Liver (tissue), 8 donors: ENCODE measurements at regions not wholly inside any gene's neighbourhood (a gene's known extent, or its start where the extent isn't known, plus 50 kb on each side); places are given as distances from the start of the nearest gene placed in this dataset.

Experiments used
- DNase-seq: peaks from one replicate; pipeline ENCODE4 v3.0.0-alpha.2; 2017; ENCODE audit warnings: low spot score
- H3K27ac ChIP-seq, 2 donors: one replicate each; pipeline ENCODE4 v1.7.0; 2013; ENCODE audit warnings: inconsistent platforms in 2 of 2, low read length in 2 of 2, control low read depth in 1 of 2, low read depth in 1 of 2, mild to moderate bottlenecking in 1 of 2
- H3K27me3 ChIP-seq, 4 donors: one replicate each; pipeline versions ENCODE4 v1.6.1 to v1.7.0; 2013; ENCODE audit warnings: low read length in 3 of 4, inconsistent platforms in 1 of 4, mild to moderate bottlenecking in 1 of 4, moderate library complexity in 1 of 4; ENCODE audit not compliant: control insufficient read depth in 4 of 4, insufficient read depth in 4 of 4
- H3K36me3 ChIP-seq, 4 donors: one replicate each; pipeline versions ENCODE4 v1.6.1 to v1.7.0; 2013; ENCODE audit warnings: low read length in 3 of 4, mild to moderate bottlenecking in 3 of 4, low read depth in 1 of 4, moderate library complexity in 1 of 4; ENCODE audit not compliant: control insufficient read depth in 4 of 4, insufficient read depth in 3 of 4
- H3K4me1 ChIP-seq, 4 donors: one replicate each; pipeline versions ENCODE4 v1.6.1 to v1.7.0; 2013; ENCODE audit warnings: low read length in 3 of 4, mild to moderate bottlenecking in 3 of 4, moderate library complexity in 1 of 4; ENCODE audit not compliant: control insufficient read depth in 4 of 4, insufficient read depth in 4 of 4
- H3K4me3 ChIP-seq, 3 donors: one replicate each; pipeline versions ENCODE4 v1.6.1 to v1.7.0; 2013; ENCODE audit warnings: low read length in 3 of 3, control low read depth in 1 of 3, low read depth in 1 of 3, mild to moderate bottlenecking in 1 of 3
- H3K9ac ChIP-seq, 2 donors: one replicate each; pipeline ENCODE4 v1.7.0; 2013; ENCODE audit warnings: low read length in 2 of 2, mild to moderate bottlenecking in 2 of 2, moderate library complexity in 2 of 2, control low read depth in 1 of 2, low read depth in 1 of 2
- H3K9me3 ChIP-seq, 4 donors: one replicate each; pipeline versions ENCODE4 v1.6.1 to v1.7.0; 2013; ENCODE audit warnings: low read length in 3 of 4; ENCODE audit not compliant: control insufficient read depth in 4 of 4
- ATF3 ChIP-seq: IDR thresholded peaks from 2 replicates; pipeline ENCODE4 v1.6.1; 2016; ENCODE audit warnings: antibody characterized with exemption
- CTCF ChIP-seq: fragments of 150-350 bp; IDR thresholded peaks from 2 replicates; pipeline ENCODE4 v1.5.1; 2017; ENCODE audit warnings: improper control_type of control experiment, low read depth, low read length; ENCODE audit not compliant: missing input control
- EGR1 ChIP-seq, 2 donors: IDR thresholded peaks; 2 replicates each; pipeline ENCODE4 v1.6.1; 2016 to 2018; ENCODE audit warnings: antibody characterized with exemption in 2 of 2, low read depth in 2 of 2
- FOXA1 ChIP-seq: IDR thresholded peaks from 2 replicates; pipeline ENCODE4 v1.6.1; 2016; ENCODE audit warnings: antibody characterized with exemption
- FOXA2 ChIP-seq: IDR thresholded peaks from 2 replicates; pipeline ENCODE4 v1.6.1; 2016; ENCODE audit warnings: antibody characterized with exemption
- GABPA ChIP-seq, 2 donors: IDR thresholded peaks in 1 of 2; conservative IDR thresholded peaks in 1 of 2; 2 replicates each; pipeline ENCODE4 v1.6.1; 2016; ENCODE audit warnings: antibody characterized with exemption in 2 of 2, mild to moderate bottlenecking in 1 of 2, moderate library complexity in 1 of 2
- HNF4A ChIP-seq, 2 donors: conservative IDR thresholded peaks; 2 replicates each; pipeline ENCODE4 v1.6.1; 2016; ENCODE audit warnings: antibody characterized with exemption in 2 of 2, mild to moderate bottlenecking in 2 of 2
- HNF4G ChIP-seq: IDR thresholded peaks from 2 replicates; pipeline ENCODE4 v1.6.1; 2016; ENCODE audit warnings: antibody characterized with exemption
- JUND ChIP-seq, 2 donors: IDR thresholded peaks; 2 replicates each; pipeline ENCODE4 v1.6.1; 2016; ENCODE audit warnings: antibody characterized with exemption in 2 of 2
- MAX ChIP-seq: IDR thresholded peaks from 2 replicates; pipeline ENCODE4 v1.6.1; 2016; ENCODE audit warnings: antibody characterized with exemption
- NR2F2 ChIP-seq: IDR thresholded peaks from 2 replicates; pipeline ENCODE4 v1.6.1; 2016; ENCODE audit warnings: antibody characterized with exemption
- RAD21 ChIP-seq, 2 donors: IDR thresholded peaks; 2 replicates each; pipeline ENCODE4 v1.6.1; 2016; ENCODE audit warnings: antibody characterized with exemption in 2 of 2, mild to moderate bottlenecking in 2 of 2
- REST ChIP-seq: IDR thresholded peaks from 2 replicates; pipeline ENCODE4 v1.6.1; 2016; ENCODE audit warnings: antibody characterized with exemption, mild to moderate bottlenecking
- RXRA ChIP-seq, 2 donors: IDR thresholded peaks; 2 replicates each; pipeline ENCODE4 v1.6.1; 2017 to 2018; ENCODE audit warnings: antibody characterized with exemption in 2 of 2, mild to moderate bottlenecking in 1 of 2
- SP1 ChIP-seq: IDR thresholded peaks from 2 replicates; pipeline ENCODE4 v1.6.1; 2018; ENCODE audit warnings: antibody characterized with exemption, mild to moderate bottlenecking
- TAF1 ChIP-seq: conservative IDR thresholded peaks from 2 replicates; pipeline ENCODE4 v1.6.1; 2016; ENCODE audit warnings: antibody characterized with exemption, mild to moderate bottlenecking
- YY1 ChIP-seq: IDR thresholded peaks from 2 replicates; pipeline ENCODE4 v1.6.1; 2016; ENCODE audit warnings: antibody characterized with exemption, mild to moderate bottlenecking
- ZBTB33 ChIP-seq: IDR thresholded peaks from 2 replicates; pipeline ENCODE4 v1.6.1; 2016; ENCODE audit warnings: antibody characterized with exemption
- WGBS: extraction: QIAGEN DNeasy Blood & Tissue Kit; methylation state at CpG from one replicate; pipeline ENCODE4 v1.1.7; 2013; 5-methylcytosine and 5-hydroxymethylcytosine counted together
- donor health status: healthy.
- donor health status: healthy.
- donor health status: healthy.
- donor health status: healthy.
- donor health status: healthy.

- DNase-seq, result no peak
- no peaks in the 10 kb centered on the region for H3K36me3 ChIP-seq
- 12% methylated on average over 1 of the region's 1 CpG for WGBS
- TF ChIP-seq EGR1 (IDR thresholded peaks at IDR 0.05; ENCODE audit: low read depth in 2 of 2) (no peak), GABPA (IDR thresholded peaks at IDR 0.05 in 1 of 2, conservative IDR thresholded peaks at IDR 0.05 in 1 of 2) (no peak), FOXA1 (no peak), FOXA2 (no peak), YY1 (no peak), RXRA (IDR thresholded peaks at IDR 0.05) (no peak), HNF4A (conservative IDR thresholded peaks at IDR 0.05) (no peak), ATF3 (no peak), SP1 (no peak), RAD21 (IDR thresholded peaks at IDR 0.05) (no peak), JUND (IDR thresholded peaks at IDR 0.05) (no peak), ZBTB33 (no peak), TAF1 (no peak), NR2F2 (no peak), CTCF (no peak), HNF4G (no peak), MAX (no peak), REST (no peak)
- H3K4me3 ChIP-seq, result no peak overlapping the region
- no peaks in the 10 kb centered on the region for H3K4me1 ChIP-seq
- no peak overlapping the region for H3K27ac ChIP-seq
- no peaks in the 10 kb centered on the region for H3K27me3 ChIP-seq
- no peak overlapping the region for H3K9ac ChIP-seq
- no peaks in the 10 kb centered on the region for H3K9me3 ChIP-seq
Measured at GRCh38 chr9:26437056-26437711, 455.4 kb downstream of the CAAP1 start.
